Thymus (tissue), 11 donors: ENCODE measurements at regions not wholly inside any gene's neighbourhood (a gene's known extent, or its start where the extent isn't known, plus 50 kb on each side); places are given as distances from the start of the nearest gene placed in this dataset.

ENCODE experiments used
- DNase-seq, 9 donors: peaks; one replicate each; pipeline ENCODE4 v3.0.0-alpha.2; 2013; ENCODE audit warnings: low spot score in 9 of 9, low read depth in 6 of 9, missing footprints in 1 of 9
- H3K27ac ChIP-seq, 2 donors: one replicate each; pipeline ENCODE4 v1.5.1; 2013; ENCODE audit warnings: control low read depth in 1 of 2, low read depth in 1 of 2, low read length in 1 of 2, mild to moderate bottlenecking in 1 of 2, moderate library complexity in 1 of 2
- H3K27me3 ChIP-seq, 2 donors: one replicate each; pipeline ENCODE4 v1.5.1; 2013; ENCODE audit warnings: low read length in 1 of 2; ENCODE audit not compliant: control insufficient read depth in 2 of 2, insufficient read depth in 1 of 2
- H3K36me3 ChIP-seq, 2 donors: one replicate each; pipeline ENCODE4 v1.5.1; 2013; ENCODE audit warnings: low read length in 1 of 2, mild to moderate bottlenecking in 1 of 2, moderate library complexity in 1 of 2; ENCODE audit not compliant: control insufficient read depth in 2 of 2, insufficient read depth in 2 of 2
- H3K4me1 ChIP-seq, 2 donors: one replicate each; pipeline ENCODE4 v1.5.1; 2013; ENCODE audit warnings: low read length in 2 of 2; ENCODE audit not compliant: control insufficient read depth in 2 of 2, insufficient read depth in 2 of 2
- H3K4me3 ChIP-seq, 2 donors: one replicate each; pipeline ENCODE4 v1.5.1; 2013; ENCODE audit warnings: low read length in 2 of 2, control low read depth in 1 of 2, mild to moderate bottlenecking in 1 of 2
- H3K9me3 ChIP-seq, 2 donors: one replicate each; pipeline ENCODE4 v1.5.1; 2013; ENCODE audit warnings: low read length in 1 of 2, mild to moderate bottlenecking in 1 of 2; ENCODE audit not compliant: control insufficient read depth in 2 of 2, insufficient read depth in 1 of 2
- WGBS: extraction: QIAGEN DNeasy Blood & Tissue Kit; methylation state at CpG from one replicate; pipeline ENCODE4 v1.1.7; 2013; 5-methylcytosine and 5-hydroxymethylcytosine counted together
- donor health status: healthy.

DNA sequence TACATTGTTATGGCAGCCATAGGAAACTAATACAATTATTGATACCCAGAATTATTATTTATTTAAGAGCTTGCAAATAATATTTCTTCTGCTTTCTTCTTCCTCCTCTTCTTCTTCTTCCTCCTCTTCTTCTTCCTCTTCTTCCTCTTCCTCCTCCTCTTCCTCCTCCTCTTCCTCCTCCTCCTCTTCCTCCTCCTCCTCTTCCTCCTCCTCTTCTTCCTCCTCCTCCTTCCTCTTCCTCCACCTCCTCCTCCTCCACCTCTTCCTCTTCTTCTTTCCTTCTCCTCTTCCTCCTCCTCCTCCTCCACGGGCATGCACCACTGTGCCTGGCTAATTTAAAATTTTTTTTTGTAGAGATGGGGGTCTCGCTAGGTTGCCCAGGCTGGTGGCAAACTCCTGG, 95.6 kb upstream of the BCAR3 start:
- Histone ChIP-seq H3K4me3 (no peak overlapping the region), H3K4me1 (no peaks in the 10 kb centered on the region), H3K27ac (no peak overlapping the region), H3K27me3 (no peaks in the 10 kb centered on the region), H3K9me3 (no peaks in the 10 kb centered on the region), H3K36me3 (no peaks in the 10 kb centered on the region)
- WGBS, result 90% methylated on average over 2 of the region's 2 CpGs
- DNase-seq, result no peak

- H3K36me3 ChIP-seq, result no peaks in the 10 kb centered on the region
- H3K9me3 ChIP-seq, result no peaks in the 10 kb centered on the region
- H3K4me1 ChIP-seq, result no peaks in the 10 kb centered on the region
- H3K27ac ChIP-seq, result no peak overlapping the region
- DNase-seq, result no peak
- no peak overlapping the region for H3K4me3 ChIP-seq
- H3K27me3 ChIP-seq, result no peaks in the 10 kb centered on the region
- WGBS, result 97% methylated on average over 3 of the region's 3 CpGs
These were observed 95.1 kb upstream of the BCAR3 start for GRCh38 chr1:93776728-93777127.

DNA sequence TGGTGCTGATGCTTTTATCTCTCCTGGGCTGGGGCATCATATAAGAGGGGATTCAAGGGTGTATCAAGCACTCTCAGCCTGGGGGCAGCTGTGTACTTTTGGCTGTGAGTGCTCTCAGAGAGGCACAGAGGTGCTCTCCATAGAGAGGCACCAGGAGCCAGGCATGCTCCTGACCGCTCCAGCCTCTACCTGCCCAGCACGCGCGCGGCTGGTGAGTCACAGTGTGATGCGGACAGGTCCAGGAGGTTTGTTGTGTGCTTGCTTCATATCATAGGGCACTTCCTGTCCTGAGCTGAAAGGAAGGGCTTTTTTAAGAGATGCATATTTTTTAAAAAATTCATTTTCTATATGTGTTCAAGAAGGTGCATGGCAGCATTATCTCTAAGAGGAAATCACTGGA, 93.6 kb upstream of the BCAR3 start:
- 97% methylated on average over 6 of the region's 6 CpGs for WGBS
- H3K9me3 ChIP-seq, result no peaks in the 10 kb centered on the region
- H3K4me1 ChIP-seq, result peaks cover 0 to 1% of the 10 kb centered on the region in 2 donors
- DNase-seq, result no peak
- no peaks in the 10 kb centered on the region for H3K27me3 ChIP-seq
- H3K27ac ChIP-seq, result no peak overlapping the region
- no peaks in the 10 kb centered on the region for H3K36me3 ChIP-seq
- no peak overlapping the region for H3K4me3 ChIP-seq

GRCh38 chr1:93774707-93775106, 93.1 kb upstream of the BCAR3 start:
- H3K27ac ChIP-seq, result no peak overlapping the region
- no peaks in the 10 kb centered on the region for H3K36me3 ChIP-seq
- H3K27me3 ChIP-seq, result no peaks in the 10 kb centered on the region
- H3K9me3 ChIP-seq, result no peaks in the 10 kb centered on the region
- H3K4me1 ChIP-seq, result peaks cover 0 to 6% of the 10 kb centered on the region in 2 donors
- no peak overlapping the region for H3K4me3 ChIP-seq
- DNase-seq, result peak in 1 of 9 donors; percentile 16

DNA sequence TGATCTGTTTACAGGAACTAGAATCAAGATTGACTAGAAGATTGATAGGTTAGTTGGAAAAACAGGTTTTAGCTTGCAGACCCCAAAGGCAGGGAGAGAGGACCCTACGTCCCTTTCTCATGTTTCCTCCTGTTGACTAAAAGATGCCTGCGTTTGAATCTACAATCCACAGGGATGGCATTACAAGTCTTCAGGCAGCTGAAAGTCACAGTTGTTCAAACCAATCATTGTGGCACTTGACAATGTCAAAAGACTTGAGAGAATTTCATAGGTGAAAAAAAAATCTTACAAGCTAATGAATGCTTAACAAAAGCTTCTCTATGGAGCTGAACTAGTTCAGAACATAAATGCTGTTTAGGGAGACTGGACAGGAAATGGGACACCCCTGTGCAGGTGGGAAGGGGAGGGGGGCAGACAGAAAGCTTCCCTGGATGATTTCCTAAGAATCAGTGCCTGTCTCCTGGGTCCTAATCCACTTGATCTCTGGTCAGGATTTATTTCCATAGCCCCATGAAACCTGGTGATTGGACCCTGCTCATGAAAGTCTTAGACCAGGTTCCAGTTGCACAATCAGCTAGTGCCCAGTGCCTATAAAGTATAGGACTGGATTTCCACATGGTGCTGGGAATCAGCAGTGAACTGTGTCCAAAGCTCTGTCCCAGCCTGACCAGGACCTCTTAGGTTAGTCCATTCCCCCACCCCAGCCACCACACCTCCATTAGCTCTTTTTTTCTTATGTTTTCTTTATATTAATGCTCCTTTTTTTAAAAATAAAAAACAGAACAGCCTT, 91.6 kb upstream of the BCAR3 start:
- 95% methylated on average over 2 of the region's 2 CpGs for WGBS
- H3K36me3 ChIP-seq, result no peaks in the 10 kb centered on the region

GRCh38 chr1:93771843-93772242, 90.2 kb upstream of the BCAR3 start:
- peaks cover 5 to 27% of the 10 kb centered on the region in 2 donors for H3K4me1 ChIP-seq
- no peak for DNase-seq
- no peak overlapping the region for H3K27ac ChIP-seq
- H3K4me3 ChIP-seq, result no peak overlapping the region
- no peaks in the 10 kb centered on the region for H3K36me3 ChIP-seq
- WGBS, result 88% methylated on average over 2 of the region's 2 CpGs
- no peaks in the 10 kb centered on the region for H3K27me3 ChIP-seq
- H3K9me3 ChIP-seq, result no peaks in the 10 kb centered on the region

More for the DNA sequence above, 91.6 kb upstream of the BCAR3 start:
- Histone ChIP-seq H3K27ac (no peak overlapping the region), H3K4me1 (peaks cover 0 to 17% of the 10 kb centered on the region in 2 donors), H3K4me3 (no peak overlapping the region), H3K9me3 (no peaks in the 10 kb centered on the region), H3K27me3 (no peaks in the 10 kb centered on the region)
- DNase-seq, result no peak

DNA sequence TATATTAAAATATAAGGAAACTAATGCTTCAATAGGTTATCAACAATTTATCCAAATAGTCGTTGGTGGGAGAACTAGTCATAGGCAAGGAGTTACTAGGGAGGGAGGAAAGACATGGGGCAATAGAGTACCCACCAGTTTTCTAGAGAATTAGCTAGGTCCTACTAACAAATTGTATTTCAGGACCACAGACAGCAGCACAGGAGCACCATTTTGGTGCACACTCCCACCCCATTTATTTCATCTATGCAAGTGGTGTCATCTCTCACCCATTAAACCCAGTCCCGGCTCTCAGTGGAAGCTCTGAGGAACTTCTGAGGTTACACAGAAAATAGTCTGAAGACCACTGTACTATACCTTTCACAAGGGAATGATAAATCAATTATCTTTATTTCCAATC, 89.0 kb upstream of the BCAR3 start:
- Histone ChIP-seq H3K27ac (no peak overlapping the region), H3K9me3 (no peaks in the 10 kb centered on the region), H3K27me3 (no peaks in the 10 kb centered on the region), H3K4me3 (no peak overlapping the region), H3K4me1 (peaks cover 11 to 38% of the 10 kb centered on the region in 2 donors), H3K36me3 (no peaks in the 10 kb centered on the region)
- peak in 1 of 9 donors; percentile 26 for DNase-seq
- 91% methylated on average over 2 of the region's 2 CpGs for WGBS

GRCh38 chr1:93769777-93770176, 88.1 kb upstream of the BCAR3 start:
- H3K4me3 ChIP-seq, result no peak overlapping the region
- WGBS, result 97% methylated on average over 2 of the region's 2 CpGs
- DNase-seq, result no peak

GRCh38 chr1:93768380-93768863, 86.8 kb upstream of the BCAR3 start:
- Histone ChIP-seq H3K4me1 (peaks cover 11 to 38% of the 10 kb centered on the region in 2 donors), H3K27me3 (no peaks in the 10 kb centered on the region), H3K9me3 (no peaks in the 10 kb centered on the region), H3K27ac (peak overlapping the region in 1 of 2 donors; percentile 48), H3K4me3 (no peak overlapping the region), H3K36me3 (no peaks in the 10 kb centered on the region)
- whole genome bisulfite sequencing, result 35% methylated on average over 6 of the region's 6 CpGs
- peak in 1 of 9 donors; percentile 30 for DNase-seq

More at GRCh38 chr1:93769777-93770176, 88.1 kb upstream of the BCAR3 start:
- no peaks in the 10 kb centered on the region for H3K9me3 ChIP-seq
- H3K27ac ChIP-seq, result no peak overlapping the region
- peaks cover 11 to 38% of the 10 kb centered on the region in 2 donors for H3K4me1 ChIP-seq
- H3K36me3 ChIP-seq, result no peaks in the 10 kb centered on the region
- H3K27me3 ChIP-seq, result no peaks in the 10 kb centered on the region
